Erythroblast (primary cell): ENCODE measurements at regions not wholly inside any gene's neighbourhood (a gene's known extent, or its start where the extent isn't known, plus 50 kb on each side); places are given as distances from the start of the nearest gene placed in this dataset.

ENCODE experiments used
- GATA1 ChIP-seq: IDR thresholded peaks from 2 replicates; pipeline ENCODE4 v1.6.1; 2011; ENCODE audit warnings: low read depth, mild to moderate bottlenecking, control low read depth, low read length, moderate library complexity
- POLR2A ChIP-seq: IDR thresholded peaks from 2 replicates; pipeline ENCODE4 v1.6.1; 2011; ENCODE audit warnings: mild to moderate bottlenecking, low read length

GRCh38 chr3:139797724-139798343 is 120.1 kb upstream of the NMNAT3 start:
- TF ChIP-seq POLR2A, result no peak
- TF ChIP-seq GATA1, result no peak
